Mononuclear cell (primary cell): ENCODE measurements at regions not wholly inside any gene's neighbourhood (a gene's known extent, or its start where the extent isn't known, plus 50 kb on each side); places are given as distances from the start of the nearest gene placed in this dataset.
"Not testable (repeated sequence)": the region's sequence is repeated elsewhere in the genome, so short reads cannot be mapped to it uniquely, and the experiment has no call there.

Experiments used
- H3K27me3 ChIP-seq: 2 replicates; pipeline ENCODE4 v1.6.0; 2011; ENCODE audit warnings: low read length, control low read depth; ENCODE audit not compliant: insufficient read depth
- H3K4me1 ChIP-seq: 2 replicates; pipeline ENCODE4 v1.5.1; 2011; ENCODE audit warnings: mild to moderate bottlenecking, low read length, control low read depth; ENCODE audit not compliant: insufficient read depth
- H3K4me3 ChIP-seq: 2 replicates; pipeline ENCODE4 v1.5.1; 2011; ENCODE audit warnings: mild to moderate bottlenecking, low read length, moderate library complexity
- H3K9me3 ChIP-seq: 2 replicates; pipeline ENCODE4 v1.5.1; 2011; ENCODE audit warnings: low read depth, mild to moderate bottlenecking, control low read depth, low read length

DNA sequence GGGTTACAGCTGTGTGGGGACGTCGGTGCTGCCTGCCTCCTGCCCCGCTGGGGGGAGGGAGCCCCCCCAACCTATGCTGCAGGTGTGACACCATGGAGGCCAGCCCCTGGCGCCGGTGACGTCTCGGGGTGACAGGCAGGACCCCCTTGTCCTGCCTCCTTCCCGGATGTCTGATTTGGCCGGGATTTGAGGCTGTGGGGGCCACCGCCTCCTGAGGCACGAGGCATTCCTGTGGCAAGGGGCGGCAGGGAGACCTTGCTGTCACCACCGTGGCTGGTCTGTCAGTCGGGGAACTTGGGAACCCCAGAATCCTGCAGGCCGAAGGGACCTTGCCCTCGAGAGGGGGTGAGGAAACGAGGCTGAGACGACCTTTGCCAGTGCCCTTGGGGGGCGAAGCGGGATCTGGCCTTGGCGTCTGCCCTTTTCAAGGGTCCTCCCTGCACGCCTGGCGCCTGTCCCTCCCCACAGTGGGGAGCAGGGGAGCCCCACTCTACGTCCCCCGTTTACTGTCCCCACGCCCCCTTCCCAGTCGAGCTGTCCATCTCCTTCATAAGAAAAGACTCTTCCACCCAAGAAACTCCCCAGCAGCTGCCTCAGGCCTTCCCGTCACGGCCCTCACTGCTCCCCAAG, 74.4 kb downstream of the METRNL start:
- Histone ChIP-seq H3K4me3 (no peak overlapping the region), H3K27me3 (no peaks in the 10 kb centered on the region), H3K9me3 (no peaks in the 10 kb centered on the region), H3K4me1 (peaks cover 37% of the 10 kb centered on the region)

DNA sequence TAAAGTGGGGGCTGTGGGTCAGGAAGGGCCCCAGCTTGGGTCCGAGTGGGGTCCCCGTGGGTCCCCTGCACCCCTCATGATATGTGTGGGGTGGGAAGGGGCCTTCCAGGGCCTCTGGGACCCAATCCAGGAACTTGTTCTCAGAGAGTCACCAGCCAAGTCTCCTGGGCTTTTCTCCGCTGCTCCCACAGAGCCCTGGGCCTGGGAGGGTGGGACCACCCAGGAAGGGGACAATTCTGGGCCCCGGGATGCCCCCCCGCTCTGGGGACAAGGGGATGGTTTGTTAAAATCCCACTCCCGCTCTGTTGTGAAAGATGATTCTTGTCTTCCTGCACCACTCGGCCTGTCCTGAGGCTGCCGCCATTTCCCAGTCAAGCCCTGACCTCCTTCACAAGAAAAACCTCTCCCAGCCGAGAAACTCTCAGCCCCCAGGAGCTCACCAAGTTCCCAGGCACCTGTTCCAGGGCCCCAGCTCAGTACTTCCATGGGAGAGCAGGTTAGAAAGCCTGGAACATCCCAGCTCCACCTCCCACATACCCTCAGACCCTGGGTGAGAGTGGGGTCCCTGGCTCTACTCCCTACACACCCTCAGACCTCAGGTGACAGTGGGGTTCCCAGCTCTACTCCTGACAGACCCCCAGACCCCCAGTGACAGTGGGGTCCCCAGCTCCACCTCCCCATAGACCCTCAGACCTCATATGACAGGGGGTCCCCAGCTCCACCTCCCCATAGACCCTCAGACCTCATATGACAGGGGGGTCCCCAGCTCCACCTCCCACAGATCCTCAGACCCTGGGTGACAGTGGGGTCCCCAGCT, 75.1 kb downstream of the METRNL start:
- H3K27me3 ChIP-seq: no peaks in the 10 kb centered on the region
- H3K4me3 ChIP-seq: no peak overlapping the region

DNA sequence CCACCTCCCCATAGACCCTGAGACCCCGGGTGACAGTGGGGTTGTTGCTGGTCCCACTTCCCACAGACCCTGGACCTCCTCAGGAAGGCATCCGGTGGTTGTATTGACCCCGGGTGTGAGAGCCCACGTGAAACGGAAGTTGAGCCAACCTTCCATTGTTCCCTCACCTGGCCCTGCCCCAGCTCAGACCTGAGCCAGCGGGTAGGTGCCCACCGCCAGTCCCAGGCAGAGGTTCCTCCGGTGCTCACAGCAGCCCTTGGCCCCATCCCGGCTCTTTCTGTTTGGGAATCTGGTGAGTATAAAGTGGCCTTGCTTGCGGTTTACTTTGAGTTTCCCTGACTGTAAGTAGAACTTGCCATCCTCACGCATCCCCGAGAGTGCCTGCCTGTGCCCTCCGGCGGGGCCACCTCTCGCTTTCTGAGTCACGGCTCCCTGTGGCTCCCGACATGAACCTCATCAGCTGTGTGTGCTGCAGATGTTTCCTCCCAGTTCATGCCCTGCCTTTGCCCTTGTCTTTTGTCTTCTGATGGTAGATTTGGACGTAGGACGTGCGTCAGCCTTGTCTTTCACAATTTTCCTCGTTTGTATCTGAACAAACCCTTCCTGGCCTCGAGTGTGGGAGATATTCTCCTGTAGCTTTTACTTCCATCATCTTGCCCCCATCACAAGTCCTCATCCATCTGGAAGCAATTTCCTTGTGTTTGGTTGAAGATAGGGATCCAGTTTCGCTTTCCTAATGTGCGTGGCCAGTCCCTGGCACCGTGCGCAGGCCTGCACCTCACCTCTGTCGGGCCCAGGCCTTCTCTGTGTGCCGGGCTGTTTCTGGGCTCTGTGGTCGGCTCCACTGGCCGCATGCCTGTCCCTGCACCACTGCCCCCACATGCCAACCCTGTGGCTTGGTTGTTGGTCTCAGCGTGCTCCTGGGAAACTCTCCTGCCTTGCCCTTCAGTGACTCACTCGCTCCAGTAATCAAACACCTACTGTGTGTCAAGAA, 76.0 kb downstream of the METRNL start:
- Histone ChIP-seq H3K9me3 (no peaks in the 10 kb centered on the region), H3K4me3 (no peak overlapping the region), H3K27me3 (no peaks in the 10 kb centered on the region), H3K4me1 (peaks cover 37% of the 10 kb centered on the region)

More for the DNA sequence above, 75.1 kb downstream of the METRNL start:
- no peaks in the 10 kb centered on the region for H3K9me3 ChIP-seq
- H3K4me1 ChIP-seq: peaks cover 37% of the 10 kb centered on the region

DNA sequence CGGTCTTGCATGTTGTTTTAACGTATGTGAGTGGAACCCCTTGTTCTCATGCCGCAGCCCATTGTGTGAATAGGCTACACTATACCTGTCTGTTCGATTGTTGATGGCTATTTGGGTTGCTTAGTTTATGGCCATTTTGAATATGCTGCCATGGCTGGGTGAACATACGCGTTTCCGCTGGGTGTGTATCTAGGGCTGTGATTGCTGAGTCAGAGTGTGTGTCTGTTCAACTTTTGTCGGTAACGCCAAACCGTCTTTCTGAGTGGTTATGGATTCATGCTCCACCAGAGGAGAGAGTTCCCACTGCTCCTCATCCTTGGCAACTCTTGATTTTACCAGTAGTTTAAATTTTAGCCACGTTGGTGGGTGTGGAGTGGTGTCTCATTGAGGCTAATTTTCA, 77.0 kb downstream of the METRNL start:
- H3K4me3 ChIP-seq: no peak overlapping the region
- H3K27me3 ChIP-seq: no peaks in the 10 kb centered on the region
- no peaks in the 10 kb centered on the region for H3K9me3 ChIP-seq
- H3K4me1 ChIP-seq: peaks cover 37% of the 10 kb centered on the region

DNA sequence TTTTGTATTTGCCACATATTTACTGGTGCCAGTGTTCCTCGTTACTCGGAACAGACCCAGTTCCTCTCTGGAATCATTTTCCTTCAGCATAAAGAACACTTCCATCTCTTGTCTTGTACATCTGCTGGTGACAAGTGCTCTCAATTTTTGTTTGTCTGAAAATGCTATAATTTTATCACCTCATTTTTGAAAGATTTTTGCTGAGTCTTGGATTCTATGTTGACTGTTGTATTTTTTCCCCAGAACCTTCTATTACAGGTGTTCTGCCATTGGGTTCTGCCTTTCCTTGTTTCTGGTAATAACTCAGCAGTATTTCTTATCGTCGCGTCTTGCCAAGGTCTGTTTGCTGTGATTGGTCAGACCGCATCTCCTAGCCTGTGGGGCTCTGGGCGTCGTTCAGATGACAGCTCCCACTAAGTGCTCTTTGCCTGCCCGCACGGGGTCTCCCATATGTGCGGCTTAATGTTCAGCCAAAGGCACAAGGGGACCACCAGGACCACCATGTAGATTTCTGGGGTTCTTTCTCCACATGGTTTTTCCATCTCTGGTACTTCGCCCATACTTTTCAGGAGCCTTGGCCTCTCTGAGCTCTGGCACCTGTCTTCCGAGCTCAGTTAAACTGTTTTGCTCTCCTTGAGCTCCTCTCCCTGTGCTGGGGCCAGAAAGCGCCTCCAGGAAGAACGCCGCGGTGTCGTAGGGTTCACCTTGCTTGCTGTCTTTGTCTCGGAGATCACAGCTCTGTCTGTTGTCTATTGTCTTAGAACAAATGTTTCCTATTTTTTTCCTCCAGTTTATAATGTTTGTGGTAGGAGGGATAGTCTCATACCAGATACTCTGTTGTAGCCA, 80.0 kb downstream of the METRNL start:
- H3K4me1 ChIP-seq: peaks cover 17% of the 10 kb centered on the region
- peaks cover 6% of the 10 kb centered on the region for H3K27me3 ChIP-seq
- H3K4me3 ChIP-seq: no peak overlapping the region
- no peaks in the 10 kb centered on the region for H3K9me3 ChIP-seq

DNA sequence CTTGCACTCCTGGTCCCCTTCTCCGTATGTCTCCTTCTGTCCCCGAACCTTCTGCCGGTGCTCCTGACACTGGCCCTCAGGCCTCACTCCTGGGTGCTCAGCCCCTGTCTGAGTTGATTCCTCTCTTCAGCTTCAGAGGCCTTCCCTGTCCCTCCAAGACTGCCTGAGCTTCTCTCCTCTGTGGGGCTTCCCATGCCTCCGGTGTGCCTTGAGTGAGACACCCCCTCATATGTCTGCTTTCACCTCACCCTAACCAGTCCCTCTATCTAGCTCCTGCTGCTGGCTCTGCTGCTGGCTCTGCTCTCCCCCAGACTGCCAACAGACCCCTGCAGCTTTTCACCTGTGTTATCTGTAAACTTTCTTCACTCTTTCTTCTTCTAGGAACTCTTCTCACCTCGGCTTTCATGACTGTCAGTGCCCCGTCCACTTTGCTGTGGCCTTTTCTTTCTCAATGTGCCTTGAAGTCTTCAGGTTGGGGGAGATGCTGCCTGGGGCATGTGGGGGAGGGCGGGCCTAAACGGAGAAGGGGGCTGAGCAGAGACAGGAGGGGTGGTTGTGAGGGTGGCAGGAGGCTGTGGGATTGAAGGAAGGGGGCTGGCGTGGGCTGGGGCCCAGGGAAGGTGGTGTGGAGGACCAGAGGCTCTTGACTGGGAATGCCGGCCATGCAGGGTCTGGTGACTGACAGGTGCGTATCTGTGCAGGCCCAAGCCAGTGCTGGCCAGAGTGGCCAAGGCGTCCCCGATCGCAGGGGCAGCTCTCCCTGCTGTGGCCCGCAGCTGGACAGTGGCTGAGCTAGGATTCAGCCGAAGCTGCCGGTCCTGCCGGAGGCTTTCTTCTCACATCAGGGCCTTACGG, 81.3 kb downstream of the METRNL start:
- Histone ChIP-seq H3K9me3 (no peaks in the 10 kb centered on the region), H3K27me3 (peaks cover 11% of the 10 kb centered on the region), H3K4me1 (peaks cover 5% of the 10 kb centered on the region), H3K4me3 (no peak overlapping the region)

DNA sequence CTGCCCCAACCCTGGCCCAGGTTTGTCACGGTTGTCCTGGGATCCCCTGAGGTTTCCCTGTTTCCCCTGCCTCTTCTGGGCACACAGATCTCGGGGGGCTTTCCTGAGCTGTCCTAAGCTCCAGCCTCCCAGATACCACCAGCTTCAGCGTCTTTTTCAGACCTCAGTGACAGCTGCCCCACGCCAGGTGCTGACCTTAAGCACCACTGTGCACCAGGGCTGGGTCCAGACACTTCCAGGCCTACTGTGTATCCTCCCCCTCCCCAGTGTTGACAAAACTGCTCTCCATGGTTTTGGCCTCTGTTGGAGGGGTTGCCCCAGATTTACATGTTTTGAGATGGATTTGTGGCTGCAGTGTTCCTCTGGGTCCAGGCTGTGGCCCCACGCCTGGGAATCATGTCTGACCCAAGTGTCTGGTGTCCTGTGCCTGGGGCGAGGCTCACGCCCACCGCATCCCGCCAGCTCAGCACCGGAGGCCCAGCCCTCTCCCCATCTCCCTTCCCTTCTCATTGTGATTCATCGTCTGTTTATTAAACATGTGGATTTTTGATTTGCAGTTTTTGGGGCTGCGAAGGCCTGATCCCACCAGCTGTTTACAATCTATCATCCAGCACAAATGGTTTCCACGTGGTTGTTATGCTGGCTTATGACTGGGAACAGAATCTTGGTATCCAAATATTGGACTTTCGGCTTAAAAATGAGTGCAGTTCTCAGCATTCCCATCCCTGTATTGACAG, 82.1 kb downstream of the METRNL start:
- no peaks in the 10 kb centered on the region for H3K9me3 ChIP-seq
- H3K27me3 ChIP-seq: peaks cover 12% of the 10 kb centered on the region

DNA sequence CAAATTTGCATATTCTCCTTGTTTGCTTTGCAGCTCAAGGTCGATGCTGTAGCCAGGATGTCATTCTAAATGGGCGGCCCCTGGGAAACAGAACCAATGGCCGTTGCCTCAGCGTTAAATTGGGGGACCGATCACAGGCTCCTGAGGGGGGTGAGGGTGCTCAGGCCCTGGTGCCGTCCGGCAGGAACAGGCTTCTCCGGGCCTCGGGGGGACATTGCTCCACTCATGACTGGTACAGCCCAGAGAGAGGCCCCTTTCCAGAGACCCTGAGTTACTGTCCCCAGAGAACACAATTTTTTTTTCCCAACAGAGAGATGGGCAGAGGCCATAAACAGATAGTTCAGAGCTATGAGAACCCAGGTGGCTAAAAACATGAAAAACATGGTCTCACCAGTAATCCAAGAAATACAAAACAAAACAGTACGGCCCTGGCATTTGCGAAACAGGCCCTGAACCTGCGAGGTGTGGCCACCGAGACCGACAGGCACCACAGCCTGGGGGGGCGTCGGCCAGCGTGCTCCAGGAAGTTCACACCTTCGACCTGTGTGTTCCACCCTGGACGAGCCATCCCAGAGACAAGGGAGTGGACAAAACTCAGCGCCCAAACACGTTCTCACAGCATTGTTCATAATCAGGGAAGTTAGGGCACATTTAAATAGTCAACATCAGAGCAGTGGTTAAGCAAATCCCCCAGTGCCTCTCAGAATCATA, 82.8 kb downstream of the METRNL start:
- Histone ChIP-seq H3K4me3 (no peak overlapping the region), H3K9me3 (no peaks in the 10 kb centered on the region), H3K4me1 (no peaks in the 10 kb centered on the region), H3K27me3 (peaks cover 12% of the 10 kb centered on the region)

More for the DNA sequence above, 82.1 kb downstream of the METRNL start:
- H3K4me1 ChIP-seq: no peaks in the 10 kb centered on the region
- H3K4me3 ChIP-seq: no peak overlapping the region

DNA sequence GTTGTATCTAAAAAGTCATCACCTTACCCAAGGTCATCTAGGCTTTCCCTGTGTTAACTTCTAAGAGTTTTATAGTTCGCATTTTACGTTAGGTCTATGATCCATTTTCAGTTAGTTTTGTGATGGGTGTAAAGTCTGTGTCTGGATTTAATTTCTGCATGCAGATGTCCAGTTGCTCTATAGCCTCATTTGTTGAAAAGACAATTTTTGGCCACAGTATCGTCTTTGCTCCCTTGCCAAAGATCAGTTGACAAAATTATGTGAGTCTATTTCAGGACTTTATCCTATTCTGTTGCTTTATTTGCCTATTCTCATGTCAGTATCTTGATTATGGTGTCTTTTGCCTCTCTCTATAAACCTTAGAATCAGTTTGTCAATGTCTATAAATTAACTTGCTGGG, 85.1 kb downstream of the METRNL start:
- Histone ChIP-seq H3K4me3 (no peak overlapping the region), H3K27me3 (peaks cover 16% of the 10 kb centered on the region), H3K9me3 (no peaks in the 10 kb centered on the region), H3K4me1 (no peaks in the 10 kb centered on the region)

DNA sequence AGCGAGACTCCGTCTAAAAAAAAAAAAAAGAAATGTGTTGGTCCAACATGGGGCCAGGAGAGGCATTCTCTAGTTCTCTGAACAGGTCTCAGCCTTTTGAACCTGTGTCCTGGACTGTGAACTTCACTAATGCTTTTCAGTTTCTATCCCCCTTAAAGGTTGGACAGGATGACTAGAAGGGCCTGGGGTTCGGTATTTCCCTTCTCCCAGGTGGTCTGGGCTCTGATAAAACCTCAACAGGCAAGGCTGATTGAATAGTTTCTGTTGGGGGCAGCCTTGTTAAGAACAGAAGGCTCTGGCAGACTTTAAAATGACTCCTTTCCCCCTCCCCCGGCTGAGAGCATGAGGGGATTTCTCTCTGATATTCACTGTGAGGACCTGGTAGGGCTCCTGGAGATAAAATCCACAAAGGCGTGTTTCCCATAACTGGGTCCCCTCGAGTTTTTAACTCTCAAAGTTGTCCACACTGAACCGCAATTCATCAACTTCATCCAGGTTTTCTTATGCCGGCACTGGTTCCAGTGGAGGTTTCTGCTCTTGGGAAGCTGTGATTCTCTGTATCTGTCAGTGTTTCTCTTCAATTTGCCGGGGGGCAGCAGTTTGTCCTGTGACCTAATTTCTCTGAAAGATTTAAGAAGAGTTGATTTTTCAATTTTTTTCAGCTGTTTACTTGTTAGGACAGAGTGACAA, 91.3 kb downstream of the METRNL start:
- Histone ChIP-seq H3K4me1 (no peaks in the 10 kb centered on the region), H3K9me3 (no peaks in the 10 kb centered on the region), H3K4me3 (no peak overlapping the region), H3K27me3 (peaks cover 5% of the 10 kb centered on the region)

DNA sequence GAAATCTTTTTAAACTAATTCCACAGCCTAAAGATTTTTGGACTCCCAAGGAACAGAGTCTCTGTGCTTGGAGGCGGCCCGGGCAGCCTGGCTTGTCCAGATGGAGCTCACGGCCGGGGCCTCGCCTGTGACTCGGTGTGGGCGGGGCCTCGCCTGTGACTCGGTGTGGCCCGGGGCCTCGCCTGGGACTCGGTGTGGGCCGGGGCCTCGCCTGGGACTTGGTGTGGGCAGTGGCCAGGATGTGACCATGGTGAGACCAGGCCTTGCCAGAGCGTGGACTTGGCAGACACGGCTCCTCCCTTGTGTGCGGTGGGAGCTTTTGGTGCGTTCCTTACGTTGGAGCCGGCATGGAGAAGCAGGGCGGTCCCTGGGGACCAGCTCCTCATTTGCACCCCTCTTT, 92.3 kb downstream of the METRNL start:
- Histone ChIP-seq H3K4me3 (no peak overlapping the region), H3K9me3 (no peaks in the 10 kb centered on the region), H3K4me1 (no peaks in the 10 kb centered on the region), H3K27me3 (peaks cover 4% of the 10 kb centered on the region)

DNA sequence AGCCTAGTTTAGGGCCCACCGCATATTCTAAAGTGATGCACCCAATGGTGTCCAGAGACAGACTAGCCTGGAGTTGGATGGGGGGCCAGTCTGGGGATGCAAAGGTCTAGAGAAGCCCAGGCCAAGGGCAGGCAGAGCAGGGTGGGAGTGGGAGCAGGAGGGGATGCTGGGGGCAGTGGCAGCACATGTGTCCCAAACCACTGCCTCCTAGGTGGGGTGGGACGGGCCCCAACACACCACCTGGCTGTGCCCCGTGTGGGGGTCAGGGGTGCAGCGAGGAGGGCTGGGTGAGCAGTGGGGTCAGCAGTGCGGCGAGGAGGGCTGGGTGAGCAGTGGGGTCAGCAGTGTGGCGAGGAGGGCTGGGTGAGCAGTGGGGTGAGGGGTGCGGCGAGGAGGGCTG, 92.7 kb downstream of the METRNL start:
- not testable (repeated sequence) for H3K9me3 ChIP-seq, H3K27me3 ChIP-seq, H3K4me3 ChIP-seq, H3K4me1 ChIP-seq
